ENCODE measurements at regions not wholly inside any gene's neighbourhood (a gene's known extent, or its start where the extent isn't known, plus 50 kb on each side); places are given as distances from the start of the nearest gene placed in this dataset.

DNA sequence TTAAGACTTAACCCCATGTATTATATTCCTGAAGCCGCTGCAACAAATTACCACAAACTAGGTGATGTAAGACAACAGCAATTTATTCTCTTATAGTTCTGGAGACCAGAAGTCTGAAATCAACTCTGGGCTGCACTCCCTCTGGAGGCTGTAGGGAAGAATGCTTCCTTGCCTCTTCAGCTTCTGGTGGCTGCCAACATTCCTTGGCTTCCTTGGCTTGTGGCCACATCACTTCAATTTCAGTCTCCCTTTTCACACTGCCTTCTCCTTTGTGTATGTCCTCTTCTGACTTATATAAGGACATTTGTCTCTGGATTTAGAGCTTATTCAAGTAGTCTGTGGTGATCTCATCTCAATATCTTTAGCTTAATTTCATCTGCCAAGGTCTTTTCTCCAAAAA is 141.6 kb downstream of the DHX35 start:
- H3K9me3 ChIP-seq (ENCODE audit: insufficient read depth, low read depth, low read length), result peaks cover 8% of the 10 kb centered on the region
- H3K4me3 ChIP-seq (ENCODE audit: low read length), result no peak overlapping the region
- H3K9ac ChIP-seq (ENCODE audit: low read depth, low read length), result no peak overlapping the region
- H3K36me3 ChIP-seq (ENCODE audit: insufficient read depth, low read length), result no peaks in the 10 kb centered on the region
- H3K27me3 ChIP-seq (ENCODE audit: insufficient read depth, low read length), result no peaks in the 10 kb centered on the region
- no peak overlapping the region for H3K27ac ChIP-seq (ENCODE audit: low read depth, low read length)
- 100% methylated on average over 1 of the region's 1 CpG for WGBS
- H3K4me1 ChIP-seq (ENCODE audit: insufficient read depth, low read length), result peaks cover 4% of the 10 kb centered on the region; the same call in 1 of the 2 replicates

DNA sequence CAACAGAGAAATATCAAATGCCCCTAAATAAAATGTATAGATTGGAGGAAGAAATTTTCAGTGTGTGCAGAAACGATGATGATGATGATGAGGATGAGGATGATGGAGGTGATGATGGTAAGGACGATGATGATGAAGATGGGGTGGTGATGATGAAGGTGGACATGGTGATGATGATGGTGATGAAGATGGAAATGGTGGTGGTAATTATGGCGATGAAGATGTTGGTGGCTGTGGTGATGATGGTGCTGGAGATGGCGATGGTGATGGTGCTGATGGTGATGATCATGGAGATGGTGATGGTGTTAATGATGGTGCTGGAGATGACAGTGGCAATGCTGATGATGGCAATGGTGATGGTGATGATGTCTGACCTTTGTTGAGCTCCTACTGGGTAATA is 141.2 kb downstream of the DHX35 start:
- Histone ChIP-seq H3K4me1 (ENCODE audit: insufficient read depth, low read length) (no peaks in the 10 kb centered on the region; the same call in 1 of the 2 replicates), H3K9me3 (ENCODE audit: insufficient read depth, low read depth, low read length) (peaks cover 8% of the 10 kb centered on the region), H3K27ac (ENCODE audit: low read depth, low read length) (no peak overlapping the region), H3K4me3 (ENCODE audit: low read length) (no peak overlapping the region), H3K36me3 (ENCODE audit: insufficient read depth, low read length) (no peaks in the 10 kb centered on the region), H3K27me3 (ENCODE audit: insufficient read depth, low read length) (no peaks in the 10 kb centered on the region), H3K9ac (ENCODE audit: low read depth, low read length) (no peak overlapping the region)
- WGBS, result 91% methylated on average over 4 of the region's 4 CpGs

DNA sequence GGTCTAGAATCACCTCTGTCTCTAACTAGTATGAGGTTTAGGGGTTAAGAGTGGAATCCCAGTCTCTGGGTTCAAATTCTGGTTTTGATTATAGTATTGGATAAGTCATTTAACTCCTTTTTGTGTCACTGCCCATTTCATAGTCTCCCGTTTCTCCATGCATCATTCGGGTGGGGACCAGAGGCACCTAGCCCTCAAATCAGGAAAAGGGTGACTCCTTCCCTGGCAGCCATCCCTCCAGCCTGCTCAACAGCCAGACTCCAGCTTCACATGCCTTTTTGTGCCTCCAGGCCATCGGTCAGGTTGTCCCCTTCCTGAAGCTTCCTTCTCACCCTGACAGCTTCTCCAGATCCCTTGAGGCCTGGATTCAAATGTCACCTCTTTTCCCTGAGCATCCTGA is 139.8 kb downstream of the DHX35 start:
- no peak overlapping the region for H3K4me3 ChIP-seq (ENCODE audit: low read length)
- no peaks in the 10 kb centered on the region for H3K27me3 ChIP-seq (ENCODE audit: insufficient read depth, low read length)
- H3K4me1 ChIP-seq (ENCODE audit: insufficient read depth, low read length), result no peaks in the 10 kb centered on the region
- no peak overlapping the region for H3K27ac ChIP-seq (ENCODE audit: low read depth, low read length)
- H3K9ac ChIP-seq (ENCODE audit: low read depth, low read length), result no peak overlapping the region
- 91% methylated on average over 3 of the region's 3 CpGs for WGBS
- H3K36me3 ChIP-seq (ENCODE audit: insufficient read depth, low read length), result no peaks in the 10 kb centered on the region
- peaks cover 8% of the 10 kb centered on the region for H3K9me3 ChIP-seq (ENCODE audit: insufficient read depth, low read depth, low read length)

DNA sequence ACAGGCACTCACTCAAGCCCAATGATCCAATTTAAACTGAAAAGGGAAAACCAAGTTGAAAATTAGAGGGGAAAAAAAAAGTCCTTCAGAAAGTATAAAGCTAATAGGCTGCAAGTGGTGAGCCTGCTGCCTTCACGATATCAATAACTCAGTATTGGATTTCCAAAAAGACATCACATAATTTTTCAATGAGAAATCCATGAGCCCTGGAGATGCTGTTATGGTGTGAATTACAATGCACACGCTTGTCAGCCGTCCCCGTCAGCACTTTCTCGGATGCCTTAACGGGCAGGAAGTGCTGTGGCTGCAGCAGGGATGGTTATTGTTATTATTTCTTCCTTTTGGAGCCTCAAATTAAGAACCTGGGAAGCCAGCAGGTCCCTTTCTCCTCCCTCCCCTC is 138.5 kb downstream of the DHX35 start:
- H3K4me3 ChIP-seq (ENCODE audit: low read length), result no peak overlapping the region
- H3K4me1 ChIP-seq (ENCODE audit: insufficient read depth, low read length), result no peaks in the 10 kb centered on the region
- no peak overlapping the region for H3K27ac ChIP-seq (ENCODE audit: low read depth, low read length)
- H3K9me3 ChIP-seq (ENCODE audit: insufficient read depth, low read depth, low read length), result peaks cover 8% of the 10 kb centered on the region
- H3K36me3 ChIP-seq (ENCODE audit: insufficient read depth, low read length), result no peaks in the 10 kb centered on the region
- no peaks in the 10 kb centered on the region for H3K27me3 ChIP-seq (ENCODE audit: insufficient read depth, low read length)
- H3K9ac ChIP-seq (ENCODE audit: low read depth, low read length), result no peak overlapping the region
- 65% methylated on average over 5 of the region's 6 CpGs for WGBS

DNA sequence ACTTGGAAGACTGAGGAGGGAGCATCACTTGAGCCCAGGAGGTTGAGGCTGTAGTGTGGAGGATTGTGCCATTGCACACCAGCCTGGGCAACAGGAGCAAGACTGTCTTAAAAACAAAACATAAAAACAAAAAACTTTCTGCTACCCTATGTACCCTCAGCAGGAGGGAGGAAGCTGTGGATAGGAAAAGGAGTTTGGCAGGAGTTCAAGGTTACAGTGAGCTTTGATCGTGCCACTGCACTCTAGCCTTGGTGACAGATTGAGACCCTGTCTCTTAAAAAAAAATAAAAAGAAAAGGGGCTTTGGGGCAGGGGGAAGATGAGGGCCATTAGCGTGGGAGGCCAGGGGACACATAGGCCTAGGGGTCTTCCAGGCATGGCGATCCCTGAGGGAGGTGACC is 135.7 kb downstream of the DHX35 start:
- Histone ChIP-seq H3K4me3 (ENCODE audit: low read length) (no peak overlapping the region), H3K27ac (ENCODE audit: low read depth, low read length) (no peak overlapping the region), H3K36me3 (ENCODE audit: insufficient read depth, low read length) (no peaks in the 10 kb centered on the region), H3K27me3 (ENCODE audit: insufficient read depth, low read length) (no peaks in the 10 kb centered on the region), H3K4me1 (ENCODE audit: insufficient read depth, low read length) (no peaks in the 10 kb centered on the region), H3K9me3 (ENCODE audit: insufficient read depth, low read depth, low read length) (no peaks in the 10 kb centered on the region), H3K9ac (ENCODE audit: low read depth, low read length) (no peak overlapping the region)
- WGBS, result 90% methylated on average over 3 of the region's 3 CpGs

DNA sequence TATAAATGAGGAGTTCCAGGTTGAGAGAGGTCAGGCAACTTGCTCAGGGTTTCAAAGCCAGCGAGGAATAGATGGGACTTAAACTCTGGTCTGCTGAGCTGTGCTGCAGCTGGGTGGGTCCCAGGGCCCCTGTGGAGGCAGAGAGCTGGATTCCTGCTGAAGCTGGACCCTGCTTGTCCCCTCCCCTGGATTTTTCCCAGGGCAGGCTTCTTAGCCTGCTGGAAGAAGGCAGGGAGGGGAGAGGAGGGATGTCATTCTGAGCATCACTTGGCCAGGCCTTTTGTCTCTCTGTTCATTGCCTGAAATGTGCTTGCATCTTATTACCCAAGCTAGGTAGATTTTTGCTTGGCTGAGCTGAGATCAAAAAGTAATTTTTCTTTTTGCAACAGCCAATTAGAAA is 133.7 kb downstream of the DHX35 start:
- no peak overlapping the region for H3K27ac ChIP-seq (ENCODE audit: low read depth, low read length)
- H3K4me1 ChIP-seq (ENCODE audit: insufficient read depth, low read length), result no peaks in the 10 kb centered on the region
- no peaks in the 10 kb centered on the region for H3K36me3 ChIP-seq (ENCODE audit: insufficient read depth, low read length)
- WGBS, result 86% methylated on average over 1 of the region's 1 CpG
- no peak overlapping the region for H3K4me3 ChIP-seq (ENCODE audit: low read length)
- H3K9me3 ChIP-seq (ENCODE audit: insufficient read depth, low read depth, low read length), result no peaks in the 10 kb centered on the region
- H3K9ac ChIP-seq (ENCODE audit: low read depth, low read length), result no peak overlapping the region
- no peaks in the 10 kb centered on the region for H3K27me3 ChIP-seq (ENCODE audit: insufficient read depth, low read length)

DNA sequence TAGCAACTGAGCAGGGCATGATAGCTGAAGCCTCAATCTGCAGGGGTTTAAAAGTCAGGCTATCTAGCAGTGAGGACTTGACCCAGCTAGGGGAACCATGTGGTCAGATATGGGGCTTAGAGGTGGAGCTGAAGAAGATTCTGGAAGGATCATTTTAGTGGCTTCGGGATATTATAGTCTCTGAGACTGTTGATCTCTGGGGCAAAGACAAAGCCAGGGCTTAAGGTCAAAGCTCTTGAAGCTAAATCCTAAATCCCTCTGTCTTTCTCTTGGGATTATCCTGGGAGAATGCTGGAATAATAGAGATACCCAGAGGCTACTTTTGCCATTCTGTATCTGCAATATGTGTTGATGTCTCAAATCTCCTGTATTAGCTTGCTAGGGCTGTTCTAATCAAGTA is 132.2 kb downstream of the DHX35 start:
- WGBS, result 92% methylated on average over 1 of the region's 1 CpG

DNA sequence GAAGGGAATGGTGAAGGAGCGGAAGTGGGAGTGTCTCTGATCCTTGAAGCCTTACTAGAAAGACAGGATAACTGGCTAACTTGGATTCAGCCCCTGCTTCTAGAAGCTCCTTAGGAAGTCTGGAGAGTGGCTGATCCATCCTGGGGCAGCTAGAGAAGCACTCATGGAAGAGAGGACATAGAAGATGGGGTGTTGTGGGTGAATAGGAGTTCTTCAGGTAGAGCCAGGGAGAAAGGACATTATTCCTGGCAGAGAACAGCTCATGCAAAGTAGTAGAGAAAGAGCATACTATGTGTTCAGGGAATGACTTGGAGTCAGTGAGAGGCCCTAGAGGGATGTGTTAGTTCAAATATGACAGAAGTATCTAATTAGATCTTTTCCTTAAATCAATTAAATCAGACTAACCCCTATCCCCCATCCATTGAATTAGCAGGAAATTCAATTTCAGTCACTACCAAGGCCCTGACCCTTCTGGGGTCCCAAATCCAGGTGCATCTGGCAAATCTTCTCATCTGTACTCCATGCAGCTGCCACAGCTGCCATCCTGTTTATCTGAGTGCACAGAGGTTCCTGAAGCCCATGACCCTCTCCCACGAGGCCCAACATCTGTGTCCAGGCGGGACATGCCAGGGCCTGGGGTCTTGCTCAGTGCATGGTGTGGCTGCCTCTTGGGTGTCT is 130.7 kb downstream of the DHX35 start:
- H3K9me3 ChIP-seq (ENCODE audit: insufficient read depth, low read depth, low read length), result no peaks in the 10 kb centered on the region
- H3K4me1 ChIP-seq (ENCODE audit: insufficient read depth, low read length), result no peaks in the 10 kb centered on the region
- WGBS, result 92% methylated on average over 3 of the region's 3 CpGs
- H3K27ac ChIP-seq (ENCODE audit: low read depth, low read length), result no peak overlapping the region
- no peak overlapping the region for H3K4me3 ChIP-seq (ENCODE audit: low read length)
- no peak overlapping the region for H3K9ac ChIP-seq (ENCODE audit: low read depth, low read length)
- H3K36me3 ChIP-seq (ENCODE audit: insufficient read depth, low read length), result no peaks in the 10 kb centered on the region
- no peaks in the 10 kb centered on the region for H3K27me3 ChIP-seq (ENCODE audit: insufficient read depth, low read length)

More for the DNA sequence above, 132.2 kb downstream of the DHX35 start:
- Histone ChIP-seq H3K36me3 (ENCODE audit: insufficient read depth, low read length) (no peaks in the 10 kb centered on the region), H3K9me3 (ENCODE audit: insufficient read depth, low read depth, low read length) (no peaks in the 10 kb centered on the region), H3K27ac (ENCODE audit: low read depth, low read length) (no peak overlapping the region), H3K4me1 (ENCODE audit: insufficient read depth, low read length) (no peaks in the 10 kb centered on the region), H3K27me3 (ENCODE audit: insufficient read depth, low read length) (no peaks in the 10 kb centered on the region), H3K4me3 (ENCODE audit: low read length) (no peak overlapping the region), H3K9ac (ENCODE audit: low read depth, low read length) (no peak overlapping the region)

DNA sequence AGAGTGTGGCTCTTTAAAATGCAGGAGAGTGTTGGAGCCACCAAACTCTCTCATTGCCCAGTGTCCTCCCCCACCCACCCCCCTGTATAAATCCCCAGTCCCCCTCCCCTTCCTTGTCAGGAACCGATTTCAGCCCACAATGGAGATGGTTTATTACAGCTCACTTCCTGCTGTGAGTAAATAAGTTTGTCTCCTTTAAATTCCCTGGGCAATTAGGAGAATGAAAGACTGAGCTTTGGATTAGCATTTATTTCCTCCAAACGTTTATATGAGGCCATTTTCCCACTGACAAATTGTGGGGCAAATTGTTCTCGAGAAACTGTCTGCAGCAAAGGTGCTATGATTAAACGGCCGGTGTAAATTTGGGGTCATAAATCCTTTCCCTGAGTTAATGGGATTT is 128.8 kb downstream of the DHX35 start:
- Histone ChIP-seq H3K9me3 (ENCODE audit: insufficient read depth, low read depth, low read length) (no peaks in the 10 kb centered on the region), H3K27ac (ENCODE audit: low read depth, low read length) (no peak overlapping the region), H3K9ac (ENCODE audit: low read depth, low read length) (no peak overlapping the region), H3K4me1 (ENCODE audit: insufficient read depth, low read length) (no peaks in the 10 kb centered on the region), H3K27me3 (ENCODE audit: insufficient read depth, low read length) (no peaks in the 10 kb centered on the region), H3K36me3 (ENCODE audit: insufficient read depth, low read length) (no peaks in the 10 kb centered on the region), H3K4me3 (ENCODE audit: low read length) (no peak overlapping the region)
- 60% methylated on average over 4 of the region's 5 CpGs for whole genome bisulfite sequencing

DNA sequence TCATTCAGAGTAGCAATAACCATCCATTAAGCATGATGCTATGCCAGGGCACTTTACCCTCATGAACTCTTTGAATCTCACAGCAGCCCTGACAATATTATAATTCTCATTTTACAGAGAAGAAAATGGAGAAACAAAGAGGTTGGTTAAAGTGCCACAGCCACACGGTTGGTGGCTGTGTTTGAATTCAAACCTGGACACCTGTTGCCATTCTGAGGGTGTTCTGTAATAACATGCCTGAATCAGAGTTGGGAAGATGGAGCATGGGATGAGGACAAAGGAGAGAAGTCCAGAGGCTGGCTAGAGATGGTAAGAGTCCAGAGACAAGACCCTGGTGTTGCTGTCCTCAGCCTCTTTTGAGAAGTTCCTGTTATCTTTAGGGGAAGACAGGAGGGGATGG is 127.7 kb downstream of the DHX35 start:
- Histone ChIP-seq H3K27ac (ENCODE audit: low read depth, low read length) (no peak overlapping the region), H3K36me3 (ENCODE audit: insufficient read depth, low read length) (no peaks in the 10 kb centered on the region), H3K4me1 (ENCODE audit: insufficient read depth, low read length) (no peaks in the 10 kb centered on the region), H3K9me3 (ENCODE audit: insufficient read depth, low read depth, low read length) (no peaks in the 10 kb centered on the region), H3K27me3 (ENCODE audit: insufficient read depth, low read length) (no peaks in the 10 kb centered on the region), H3K9ac (ENCODE audit: low read depth, low read length) (no peak overlapping the region), H3K4me3 (ENCODE audit: low read length) (no peak overlapping the region)
- WGBS, result 86% methylated on average over 1 of the region's 1 CpG
